CD4-positive, CD25-positive, alpha-beta regulatory T cell (primary cell): ENCODE measurements at regions not wholly inside any gene's neighbourhood (a gene's known extent, or its start where the extent isn't known, plus 50 kb on each side); places are given as distances from the start of the nearest gene placed in this dataset.

Source experiments
- ATAC-seq, 2 donors: fragments of 150-1000 bp; cut with Tn5 transposase; one replicate each; pipeline ENCODE4 v1.10.0; 2021; ENCODE audit warnings: low read depth in 2 of 2, moderate number of reproducible peaks in 2 of 2, moderate library complexity in 1 of 2
- DNase-seq, 3 donors: peaks; one replicate each; pipeline versions ENCODE4 v3.0.0 to v3.0.0-alpha.2; 2012 to 2022; ENCODE audit warnings: mixed read lengths in 1 of 3
- H3K27ac ChIP-seq: one replicate; pipeline ENCODE4 v1.7.0; 2013; ENCODE audit warnings: mild to moderate bottlenecking, low read length; ENCODE audit not compliant: insufficient read depth, poor library complexity, severe bottlenecking
- H3K27me3 ChIP-seq: one replicate; pipeline ENCODE4 v1.7.0; 2013; ENCODE audit warnings: low read length; ENCODE audit not compliant: control insufficient read depth, insufficient read depth
- H3K36me3 ChIP-seq: one replicate; pipeline ENCODE4 v1.7.0; 2013; ENCODE audit warnings: mild to moderate bottlenecking, low read length, moderate library complexity; ENCODE audit not compliant: control insufficient read depth, insufficient read depth
- H3K4me1 ChIP-seq: 2 replicates; pipeline ENCODE4 v1.7.0; 2013; ENCODE audit warnings: mild to moderate bottlenecking, low read length; ENCODE audit not compliant: insufficient read depth, control insufficient read depth, poor library complexity, severe bottlenecking
- H3K4me3 ChIP-seq: one replicate; pipeline ENCODE4 v1.7.0; 2013; ENCODE audit warnings: low read depth, mild to moderate bottlenecking, low read length, moderate library complexity
- H3K9me3 ChIP-seq, 2 experiments: 1 replicate in 1 of 2; 2 replicates in 1 of 2; pipeline ENCODE4 v1.7.0; 2013; ENCODE audit warnings: low read length in 2 of 2, mild to moderate bottlenecking in 1 of 2, moderate library complexity in 1 of 2; ENCODE audit not compliant: control insufficient read depth in 2 of 2
- H3K27ac Mint-ChIP-seq, 3 donors: one replicate each; pipeline ENCODE4 v1.8.0; 2020 to 2022; ENCODE audit warnings: mild to moderate bottlenecking in 3 of 3, mixed read lengths in 3 of 3, moderate library complexity in 2 of 3
- H3K27me3 Mint-ChIP-seq: one replicate; pipeline ENCODE4 v1.8.0; 2022; ENCODE audit warnings: mild to moderate bottlenecking, mixed read lengths
- H3K36me3 Mint-ChIP-seq: one replicate; pipeline ENCODE4 v1.8.0; 2020; ENCODE audit warnings: mixed read lengths
- H3K4me1 Mint-ChIP-seq, 4 donors: one replicate each; pipeline ENCODE4 v1.8.0; 2020 to 2022; ENCODE audit warnings: mixed read lengths in 4 of 4, mild to moderate bottlenecking in 1 of 4
- H3K4me3 Mint-ChIP-seq, 4 donors: one replicate each; pipeline ENCODE4 v1.8.0; 2020 to 2022; ENCODE audit warnings: mild to moderate bottlenecking in 4 of 4, mixed read lengths in 4 of 4, moderate library complexity in 3 of 4
- H3K9me3 Mint-ChIP-seq, 7 donors: one replicate each; pipeline ENCODE4 v1.8.0; 2020 to 2022; ENCODE audit warnings: mixed read lengths in 7 of 7, mild to moderate bottlenecking in 3 of 7, moderate library complexity in 2 of 7

GRCh38 chr12:93140801-93141200, 211.7 kb upstream of the EEA1 start:
- H3K4me3 Mint-ChIP-seq: no peak overlapping the region
- Histone ChIP-seq H3K27ac (no peak overlapping the region), H3K36me3 (no peaks in the 10 kb centered on the region), H3K4me1 (no peaks in the 10 kb centered on the region), H3K27me3 (no peaks in the 10 kb centered on the region), H3K9me3 (no peaks in the 10 kb centered on the region), H3K4me3 (no peak overlapping the region)
- H3K27ac Mint-ChIP-seq: no peak overlapping the region
- peaks cover 0 to 2% (median under 1%) of the 10 kb centered on the region in 4 donors for H3K4me1 Mint-ChIP-seq
- peaks cover 5% of the 10 kb centered on the region for H3K27me3 Mint-ChIP-seq
- H3K36me3 Mint-ChIP-seq: no peaks in the 10 kb centered on the region
- ATAC-seq (no peak), DNase-seq (no peak)
- peaks cover 0 to 5% (median 0%) of the 10 kb centered on the region in 7 donors for H3K9me3 Mint-ChIP-seq

- DNase-seq (no peak), ATAC-seq (no peak)
- Mint-ChIP-seq H3K36me3 (no peaks in the 10 kb centered on the region), H3K27me3 (no peaks in the 10 kb centered on the region), H3K4me3 (no peak overlapping the region), H3K27ac (no peak overlapping the region), H3K9me3 (peaks cover 0 to 5% (median 0%) of the 10 kb centered on the region in 7 donors), H3K4me1 (no peaks in the 10 kb centered on the region)
- H3K27ac ChIP-seq: no peak overlapping the region
- no peak overlapping the region for H3K4me3 ChIP-seq
- H3K36me3 ChIP-seq: no peaks in the 10 kb centered on the region
- H3K27me3 ChIP-seq: peaks cover 2% of the 10 kb centered on the region
- no peaks in the 10 kb centered on the region for H3K4me1 ChIP-seq
- no peaks in the 10 kb centered on the region for H3K9me3 ChIP-seq
These were observed 213.8 kb upstream of the EEA1 start for GRCh38 chr12:93142881-93143280.

DNA sequence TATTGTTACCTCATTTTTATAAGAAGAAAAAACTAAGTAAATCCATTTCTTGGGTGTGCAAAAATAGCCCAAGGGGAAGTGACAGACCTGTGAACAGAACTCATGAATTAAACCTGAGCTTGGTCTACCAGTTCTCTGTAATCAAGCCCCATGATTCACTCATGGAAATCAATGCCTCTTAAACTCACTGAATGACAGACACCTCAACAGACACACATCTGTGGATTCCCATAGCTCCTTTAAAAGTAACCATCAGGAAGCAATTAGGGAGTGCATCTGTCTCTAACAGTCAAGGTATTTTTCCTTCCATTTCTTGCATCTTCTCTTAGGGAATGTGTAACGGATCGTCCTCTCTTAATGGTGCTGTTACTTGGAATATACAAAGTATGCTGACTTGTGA, 215.0 kb upstream of the EEA1 start:
- DNase-seq (no peak), ATAC-seq (no peak)
- no peak overlapping the region for H3K4me3 ChIP-seq
- no peaks in the 10 kb centered on the region for H3K36me3 Mint-ChIP-seq
- H3K9me3 ChIP-seq: no peaks in the 10 kb centered on the region
- no peaks in the 10 kb centered on the region for H3K4me1 Mint-ChIP-seq
- no peak overlapping the region for H3K27ac Mint-ChIP-seq
- no peak overlapping the region for H3K27ac ChIP-seq
- peaks cover 2% of the 10 kb centered on the region for H3K27me3 ChIP-seq
- no peaks in the 10 kb centered on the region for H3K4me1 ChIP-seq
- H3K36me3 ChIP-seq: no peaks in the 10 kb centered on the region
- no peaks in the 10 kb centered on the region for H3K27me3 Mint-ChIP-seq
- no peak overlapping the region for H3K4me3 Mint-ChIP-seq
- peaks cover 0 to 5% (median 0%) of the 10 kb centered on the region in 7 donors for H3K9me3 Mint-ChIP-seq

DNA sequence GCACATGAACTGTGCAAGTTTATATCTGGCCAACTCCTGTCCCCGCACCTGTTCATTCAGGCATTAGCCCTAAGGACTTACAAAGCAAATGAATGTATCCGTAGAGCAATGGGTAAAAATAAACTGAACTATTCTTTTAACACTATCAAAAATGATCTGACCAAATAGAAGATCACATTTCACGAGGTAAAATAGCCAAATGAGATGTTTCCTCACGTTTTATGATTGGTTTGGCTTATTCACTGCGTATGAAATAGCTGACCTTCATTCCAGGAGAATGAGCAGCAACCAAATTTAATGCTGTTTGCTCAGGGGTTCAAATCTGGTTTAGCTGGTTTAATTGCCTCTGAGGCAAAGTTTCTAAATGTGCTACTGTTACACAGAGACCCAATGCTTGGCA, 216.0 kb upstream of the EEA1 start:
- Mint-ChIP-seq H3K27ac (no peak overlapping the region), H3K4me1 (no peaks in the 10 kb centered on the region), H3K27me3 (no peaks in the 10 kb centered on the region), H3K36me3 (no peaks in the 10 kb centered on the region), H3K9me3 (peaks cover 0 to 5% (median 0%) of the 10 kb centered on the region in 7 donors), H3K4me3 (no peak overlapping the region)
- Histone ChIP-seq H3K27ac (no peak overlapping the region), H3K4me3 (no peak overlapping the region), H3K4me1 (no peaks in the 10 kb centered on the region), H3K36me3 (no peaks in the 10 kb centered on the region), H3K9me3 (no peaks in the 10 kb centered on the region), H3K27me3 (peaks cover 2% of the 10 kb centered on the region)
- no peak for DNase-seq
- no peak for ATAC-seq

- Mint-ChIP-seq H3K36me3 (no peaks in the 10 kb centered on the region), H3K27me3 (no peaks in the 10 kb centered on the region), H3K4me3 (no peak overlapping the region), H3K9me3 (peaks cover 0 to 3% (median 0%) of the 10 kb centered on the region in 7 donors), H3K27ac (no peak overlapping the region), H3K4me1 (no peaks in the 10 kb centered on the region)
- Histone ChIP-seq H3K4me3 (no peak overlapping the region), H3K27ac (no peak overlapping the region), H3K9me3 (no peaks in the 10 kb centered on the region), H3K36me3 (no peaks in the 10 kb centered on the region), H3K27me3 (peaks cover 2% of the 10 kb centered on the region), H3K4me1 (no peaks in the 10 kb centered on the region)
- no peak for ATAC-seq
- DNase-seq: no peak
These were observed 217.3 kb upstream of the EEA1 start for GRCh38 chr12:93146263-93146939.

- no peaks in the 10 kb centered on the region for H3K36me3 ChIP-seq
- H3K27ac ChIP-seq: no peak overlapping the region
- H3K27me3 ChIP-seq: peaks cover 2% of the 10 kb centered on the region
- H3K9me3 ChIP-seq: no peaks in the 10 kb centered on the region
- H3K27me3 Mint-ChIP-seq: no peaks in the 10 kb centered on the region
- H3K4me3 ChIP-seq: no peak overlapping the region
- ATAC-seq (no peak), DNase-seq (no peak)
- H3K9me3 Mint-ChIP-seq: peaks cover 0 to 2% (median 0%) of the 10 kb centered on the region in 7 donors
- H3K4me1 ChIP-seq: no peaks in the 10 kb centered on the region
- no peaks in the 10 kb centered on the region for H3K4me1 Mint-ChIP-seq
- H3K36me3 Mint-ChIP-seq: no peaks in the 10 kb centered on the region
- no peak overlapping the region for H3K27ac Mint-ChIP-seq
- H3K4me3 Mint-ChIP-seq: no peak overlapping the region
These were observed 217.9 kb upstream of the EEA1 start for GRCh38 chr12:93146970-93147369.

DNA sequence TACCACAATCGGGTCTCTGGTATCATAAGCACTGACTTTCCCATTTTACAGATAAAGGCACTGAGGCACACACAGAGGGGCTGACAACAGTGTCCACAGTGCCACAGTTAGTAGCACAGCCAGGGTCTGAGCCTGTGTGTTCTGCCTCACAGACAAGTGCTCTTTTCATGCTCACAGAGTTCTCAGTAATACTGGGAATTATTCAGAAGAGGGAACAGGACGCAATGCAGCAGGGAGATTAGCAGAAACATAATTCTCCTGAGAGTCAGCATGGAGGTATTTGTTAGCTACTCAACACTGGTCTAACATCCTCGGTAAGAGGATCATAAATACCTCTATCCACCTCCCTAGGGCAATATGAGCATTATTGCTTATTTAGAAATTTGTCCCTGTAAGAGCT, 219.3 kb upstream of the EEA1 start:
- Mint-ChIP-seq H3K4me1 (no peaks in the 10 kb centered on the region), H3K27me3 (no peaks in the 10 kb centered on the region), H3K4me3 (no peak overlapping the region), H3K9me3 (peaks cover 0 to 2% (median 0%) of the 10 kb centered on the region in 7 donors), H3K36me3 (no peaks in the 10 kb centered on the region), H3K27ac (no peak overlapping the region)
- Histone ChIP-seq H3K4me1 (no peaks in the 10 kb centered on the region), H3K36me3 (no peaks in the 10 kb centered on the region), H3K4me3 (no peak overlapping the region), H3K27me3 (peaks cover 2% of the 10 kb centered on the region), H3K9me3 (no peaks in the 10 kb centered on the region), H3K27ac (no peak overlapping the region)
- DNase-seq: no peak
- ATAC-seq: no peak

- H3K4me1 ChIP-seq: no peaks in the 10 kb centered on the region
- H3K27me3 Mint-ChIP-seq: peaks cover 4% of the 10 kb centered on the region
- H3K27ac ChIP-seq: no peak overlapping the region
- H3K36me3 Mint-ChIP-seq: no peaks in the 10 kb centered on the region
- peaks cover 2% of the 10 kb centered on the region for H3K27me3 ChIP-seq
- H3K27ac Mint-ChIP-seq: no peak overlapping the region
- no peak overlapping the region for H3K4me3 ChIP-seq
- H3K9me3 ChIP-seq: no peaks in the 10 kb centered on the region
- DNase-seq (no peak), ATAC-seq (no peak)
- peaks cover 0 to 2% (median 0%) of the 10 kb centered on the region in 7 donors for H3K9me3 Mint-ChIP-seq
- no peaks in the 10 kb centered on the region for H3K36me3 ChIP-seq
- no peaks in the 10 kb centered on the region for H3K4me1 Mint-ChIP-seq
- no peak overlapping the region for H3K4me3 Mint-ChIP-seq
These were observed 220.1 kb upstream of the EEA1 start for GRCh38 chr12:93149229-93149628.
